GM12891 (cell line): ENCODE measurements at regions not wholly inside any gene's neighbourhood (a gene's known extent, or its start where the extent isn't known, plus 50 kb on each side); places are given as distances from the start of the nearest gene placed in this dataset.

Source experiments
- PAX5 ChIP-seq: IDR thresholded peaks from 2 replicates; pipeline ENCODE4 v1.6.1; 2011; ENCODE audit warnings: low read length, moderate library complexity, mild to moderate bottlenecking; ENCODE audit not compliant: insufficient read depth, severe bottlenecking
- POLR2A ChIP-seq: IDR thresholded peaks from 2 replicates; pipeline ENCODE4 v1.6.1; 2011; ENCODE audit warnings: low read depth, low read length, control low read depth
- POLR2AphosphoS5 ChIP-seq: IDR thresholded peaks from 2 replicates; pipeline ENCODE4 v1.6.1; 2011; ENCODE audit warnings: low read depth, low read length, control low read depth
- POU2F2 ChIP-seq: IDR thresholded peaks from 2 replicates; pipeline ENCODE4 v1.6.1; 2011; ENCODE audit warnings: low read depth, mild to moderate bottlenecking, control low read depth, low read length, moderate library complexity
- TAF1 ChIP-seq: IDR thresholded peaks from 2 replicates; pipeline ENCODE4 v1.6.1; 2011; ENCODE audit warnings: low read depth, low read length, control low read depth

GRCh38 chr11:110375351-110375750 is 54.4 kb upstream of the FDX1 start:
- TF ChIP-seq POLR2AphosphoS5, result no peak
- no peak for TF ChIP-seq TAF1
- TF ChIP-seq POLR2A, result no peak
- no peak for TF ChIP-seq POU2F2
- TF ChIP-seq PAX5, result no peak
